Thymus (tissue), 11 donors: ENCODE measurements at regions not wholly inside any gene's neighbourhood (a gene's known extent, or its start where the extent isn't known, plus 50 kb on each side); places are given as distances from the start of the nearest gene placed in this dataset.
A peak's percentile ranks its signal among the peaks of the same experiment; 100 is the strongest.

Experiments used
- DNase-seq, 9 donors: peaks; one replicate each; pipeline ENCODE4 v3.0.0-alpha.2; 2013; ENCODE audit warnings: low spot score in 9 of 9, low read depth in 6 of 9, missing footprints in 1 of 9
- H3K27ac ChIP-seq, 2 donors: one replicate each; pipeline ENCODE4 v1.5.1; 2013; ENCODE audit warnings: control low read depth in 1 of 2, low read depth in 1 of 2, low read length in 1 of 2, mild to moderate bottlenecking in 1 of 2, moderate library complexity in 1 of 2
- H3K27me3 ChIP-seq, 2 donors: one replicate each; pipeline ENCODE4 v1.5.1; 2013; ENCODE audit warnings: low read length in 1 of 2; ENCODE audit not compliant: control insufficient read depth in 2 of 2, insufficient read depth in 1 of 2
- H3K36me3 ChIP-seq, 2 donors: one replicate each; pipeline ENCODE4 v1.5.1; 2013; ENCODE audit warnings: low read length in 1 of 2, mild to moderate bottlenecking in 1 of 2, moderate library complexity in 1 of 2; ENCODE audit not compliant: control insufficient read depth in 2 of 2, insufficient read depth in 2 of 2
- H3K4me1 ChIP-seq, 2 donors: one replicate each; pipeline ENCODE4 v1.5.1; 2013; ENCODE audit warnings: low read length in 2 of 2; ENCODE audit not compliant: control insufficient read depth in 2 of 2, insufficient read depth in 2 of 2
- H3K4me3 ChIP-seq, 2 donors: one replicate each; pipeline ENCODE4 v1.5.1; 2013; ENCODE audit warnings: low read length in 2 of 2, control low read depth in 1 of 2, mild to moderate bottlenecking in 1 of 2
- H3K9me3 ChIP-seq, 2 donors: one replicate each; pipeline ENCODE4 v1.5.1; 2013; ENCODE audit warnings: low read length in 1 of 2, mild to moderate bottlenecking in 1 of 2; ENCODE audit not compliant: control insufficient read depth in 2 of 2, insufficient read depth in 1 of 2
- WGBS: extraction: QIAGEN DNeasy Blood & Tissue Kit; methylation state at CpG from one replicate; pipeline ENCODE4 v1.1.7; 2013; 5-methylcytosine and 5-hydroxymethylcytosine counted together
- donor health status: healthy.

GRCh38 chr13:73283636-73284035, 224.8 kb downstream of the KLF5 start:
- Histone ChIP-seq H3K4me3 (no peak overlapping the region), H3K36me3 (no peaks in the 10 kb centered on the region), H3K4me1 (no peaks in the 10 kb centered on the region), H3K27ac (no peak overlapping the region), H3K9me3 (no peaks in the 10 kb centered on the region), H3K27me3 (no peaks in the 10 kb centered on the region)
- no peak for DNase-seq
- 94% methylated on average over 6 of the region's 6 CpGs for WGBS

DNA sequence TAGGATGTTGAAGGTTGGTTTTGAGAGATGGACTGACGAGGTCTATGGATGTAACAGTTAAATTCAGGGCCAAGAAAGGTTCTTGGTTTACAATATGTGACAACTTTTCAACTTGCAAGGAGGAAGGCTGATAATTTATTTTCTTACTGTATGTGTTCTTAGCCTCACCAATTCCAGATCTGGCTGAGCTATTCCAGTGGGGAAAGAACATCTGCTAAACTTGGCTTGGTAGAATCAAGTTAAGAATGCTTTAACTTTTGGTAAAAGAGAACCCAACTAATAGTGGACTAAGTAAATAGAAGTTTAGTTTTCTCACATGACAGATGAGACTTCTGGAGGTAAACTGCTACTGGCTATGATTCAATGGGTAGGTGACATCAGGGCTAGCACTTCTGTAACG, 222.9 kb downstream of the KLF5 start:
- no peak for DNase-seq
- WGBS: 88% methylated on average over 2 of the region's 2 CpGs
- Histone ChIP-seq H3K27ac (no peak overlapping the region), H3K27me3 (no peaks in the 10 kb centered on the region), H3K4me3 (no peak overlapping the region), H3K36me3 (no peaks in the 10 kb centered on the region), H3K9me3 (no peaks in the 10 kb centered on the region), H3K4me1 (no peaks in the 10 kb centered on the region)

DNA sequence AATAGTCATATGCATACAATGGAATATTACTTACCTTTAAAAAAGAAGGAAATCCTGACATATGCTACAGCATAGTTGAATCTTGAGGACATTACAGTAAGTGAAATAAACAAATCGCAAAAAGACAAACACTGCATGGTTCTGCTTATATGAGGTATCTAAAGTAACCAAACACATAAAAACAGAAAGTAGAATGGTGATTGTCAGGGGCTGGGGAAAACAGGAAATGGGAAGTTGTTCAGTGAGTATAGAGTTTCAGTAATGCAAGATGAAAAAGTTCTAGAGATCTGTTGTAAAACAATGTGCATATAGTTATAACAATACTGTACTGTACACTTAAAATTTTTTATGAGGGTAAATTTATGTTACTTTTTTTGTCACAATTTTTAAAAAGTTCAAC, 219.4 kb downstream of the KLF5 start:
- Histone ChIP-seq H3K27ac (no peak overlapping the region), H3K4me1 (no peaks in the 10 kb centered on the region), H3K27me3 (no peaks in the 10 kb centered on the region), H3K4me3 (no peak overlapping the region), H3K9me3 (no peaks in the 10 kb centered on the region), H3K36me3 (no peaks in the 10 kb centered on the region)
- WGBS: 97% methylated on average over 1 of the region's 1 CpG
- no peak for DNase-seq

- Histone ChIP-seq H3K4me3 (no peak overlapping the region), H3K27me3 (no peaks in the 10 kb centered on the region), H3K27ac (no peak overlapping the region), H3K9me3 (no peaks in the 10 kb centered on the region), H3K36me3 (no peaks in the 10 kb centered on the region), H3K4me1 (no peaks in the 10 kb centered on the region)
- 63% methylated on average over 3 of the region's 3 CpGs for WGBS
- peak in 2 of 9 donors; percentile 2 to 34 for DNase-seq
Measured at GRCh38 chr13:73275163-73275562, 216.4 kb downstream of the KLF5 start.

DNA sequence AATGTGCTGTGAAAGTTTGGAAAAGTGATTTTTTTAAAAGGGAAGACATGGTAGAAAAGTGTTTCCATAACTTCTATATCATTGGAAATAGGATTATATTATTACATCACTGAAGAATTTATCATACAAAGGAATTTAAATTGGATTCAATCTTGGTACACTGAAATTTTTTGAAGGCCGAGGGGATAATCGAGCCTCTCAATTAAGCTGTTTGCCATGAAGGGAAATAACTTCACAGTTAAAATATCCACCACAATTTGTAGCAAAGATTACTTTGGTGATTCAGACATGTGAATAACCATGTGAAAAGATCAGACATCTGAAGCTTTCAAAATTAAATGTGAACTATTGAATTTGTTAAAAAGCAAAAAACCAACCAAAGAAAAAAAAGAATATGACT, 215.3 kb downstream of the KLF5 start:
- Histone ChIP-seq H3K27me3 (no peaks in the 10 kb centered on the region), H3K9me3 (no peaks in the 10 kb centered on the region), H3K27ac (no peak overlapping the region), H3K4me1 (no peaks in the 10 kb centered on the region), H3K4me3 (no peak overlapping the region), H3K36me3 (no peaks in the 10 kb centered on the region)
- DNase-seq: no peak
- 74% methylated on average over 2 of the region's 2 CpGs for WGBS

- H3K27ac ChIP-seq: no peak overlapping the region
- H3K4me1 ChIP-seq: no peaks in the 10 kb centered on the region
- DNase-seq: no peak
- H3K36me3 ChIP-seq: no peaks in the 10 kb centered on the region
- no peak overlapping the region for H3K4me3 ChIP-seq
- H3K27me3 ChIP-seq: no peaks in the 10 kb centered on the region
- WGBS: 96% methylated on average over 5 of the region's 5 CpGs
- H3K9me3 ChIP-seq: no peaks in the 10 kb centered on the region
Measured at GRCh38 chr13:73273745-73274144, 214.9 kb downstream of the KLF5 start.

DNA sequence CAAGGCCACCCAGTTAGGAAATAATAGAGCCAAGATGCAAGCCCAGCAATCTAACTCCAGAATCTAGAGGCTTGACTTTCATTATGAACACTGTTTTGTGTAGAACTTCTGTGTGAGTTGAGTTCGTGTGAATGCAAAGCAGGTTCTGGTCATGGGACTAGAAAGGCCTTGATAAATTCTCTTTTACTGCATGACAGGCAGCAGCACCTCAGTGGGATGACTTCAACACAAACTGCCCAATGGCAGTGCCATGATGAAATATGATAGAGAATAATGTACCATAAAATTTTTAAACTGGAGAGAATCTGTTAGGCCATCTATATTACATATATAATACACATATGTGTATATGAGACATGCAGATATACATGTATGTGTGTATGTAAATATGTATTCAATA, 214.5 kb downstream of the KLF5 start:
- 98% methylated on average over 1 of the region's 1 CpG for WGBS
- Histone ChIP-seq H3K36me3 (no peaks in the 10 kb centered on the region), H3K27ac (no peak overlapping the region), H3K27me3 (no peaks in the 10 kb centered on the region), H3K9me3 (no peaks in the 10 kb centered on the region), H3K4me3 (no peak overlapping the region), H3K4me1 (no peaks in the 10 kb centered on the region)
- DNase-seq: no peak

DNA sequence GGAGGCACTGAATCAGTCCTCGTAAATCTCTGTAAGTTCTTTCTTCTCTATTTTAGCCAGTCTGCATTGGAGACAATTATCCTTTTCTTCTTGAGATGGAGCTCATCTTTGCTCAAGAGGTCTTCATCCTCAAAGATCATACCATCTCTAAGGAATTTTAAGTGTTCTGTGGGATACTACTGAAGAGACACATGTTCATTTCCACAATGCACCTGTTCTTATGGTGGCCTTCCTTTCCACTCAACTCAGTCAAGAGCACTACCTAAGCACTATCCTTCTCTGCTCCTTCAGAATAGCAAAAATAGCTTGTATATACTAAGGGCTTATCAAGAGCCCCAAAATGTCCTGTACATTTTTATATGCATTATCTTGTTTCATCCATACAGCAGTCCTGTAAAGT, 214.0 kb downstream of the KLF5 start:
- Histone ChIP-seq H3K36me3 (no peaks in the 10 kb centered on the region), H3K4me3 (no peak overlapping the region), H3K9me3 (no peaks in the 10 kb centered on the region), H3K27ac (no peak overlapping the region), H3K4me1 (no peaks in the 10 kb centered on the region), H3K27me3 (no peaks in the 10 kb centered on the region)
- no peak for DNase-seq
- 96% methylated on average over 1 of the region's 1 CpG for WGBS

DNA sequence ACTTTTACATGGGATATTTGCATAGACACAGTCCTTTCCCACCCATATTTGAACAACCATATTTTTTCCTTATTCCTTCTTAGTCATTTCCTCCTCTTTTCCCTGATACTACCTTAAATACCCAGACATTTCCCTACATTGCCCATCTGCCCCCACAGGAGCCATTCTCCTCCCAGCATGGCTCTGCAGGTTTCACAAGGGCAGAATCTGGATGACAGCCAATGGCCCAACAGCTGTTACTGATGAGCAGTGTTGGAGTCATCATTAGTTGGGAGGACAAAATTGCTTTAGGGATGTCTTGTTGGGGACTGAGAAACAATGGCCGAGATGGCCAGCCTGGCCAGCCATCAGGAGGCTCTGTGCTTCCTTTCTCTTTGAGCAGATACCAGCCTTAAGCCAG, 209.5 kb downstream of the KLF5 start:
- DNase-seq: no peak
- H3K9me3 ChIP-seq: no peaks in the 10 kb centered on the region
- 93% methylated on average over 1 of the region's 1 CpG for WGBS
- no peaks in the 10 kb centered on the region for H3K4me1 ChIP-seq
- H3K36me3 ChIP-seq: no peaks in the 10 kb centered on the region
- H3K4me3 ChIP-seq: no peak overlapping the region
- H3K27ac ChIP-seq: no peak overlapping the region
- no peaks in the 10 kb centered on the region for H3K27me3 ChIP-seq

- Histone ChIP-seq H3K4me3 (no peak overlapping the region), H3K4me1 (no peaks in the 10 kb centered on the region), H3K27ac (no peak overlapping the region), H3K27me3 (no peaks in the 10 kb centered on the region), H3K36me3 (no peaks in the 10 kb centered on the region), H3K9me3 (no peaks in the 10 kb centered on the region)
- no peak for DNase-seq
- WGBS: 97% methylated on average over 3 of the region's 3 CpGs
Measured at GRCh38 chr13:73266640-73267180, 207.9 kb downstream of the KLF5 start.
